Heart left ventricle (tissue), 16 donors: ENCODE measurements at regions not wholly inside any gene's neighbourhood (a gene's known extent, or its start where the extent isn't known, plus 50 kb on each side); places are given as distances from the start of the nearest gene placed in this dataset.

Source experiments
- ATAC-seq, 4 donors: fragments of 200-7000 bp; cut with Tn5 transposase; one replicate each; pipeline ENCODE4 v1.9.1; 2020 to 2022; ENCODE audit warnings: moderate library complexity in 4 of 4, mild to moderate bottlenecking in 3 of 4, moderate number of reproducible peaks in 1 of 4
- DNase-seq, 5 donors: peaks; one replicate each; pipeline ENCODE4 v3.0.0-alpha.2; 2020
- H3K27ac ChIP-seq, 12 donors: fragments of 200-600 bp; sonication (generic) in 4 of 12; one replicate each; pipeline versions ENCODE4 v1.5.0 to v1.8.0; 2016 to 2022; ENCODE audit warnings: mild to moderate bottlenecking in 2 of 12
- H3K27me3 ChIP-seq, 9 donors: fragments of 200-600 bp; sonication (generic) in 2 of 9; one replicate each; pipeline versions ENCODE4 v1.5.1 to v1.8.0; 2016 to 2022; ENCODE audit warnings: mild to moderate bottlenecking in 3 of 9
- H3K36me3 ChIP-seq, 9 donors: fragments of 200-600 bp; sonication (generic) in 2 of 9; one replicate each; pipeline versions ENCODE4 v1.5.0 to v1.8.0; 2018 to 2022; ENCODE audit warnings: mild to moderate bottlenecking in 2 of 9
- H3K4me1 ChIP-seq, 12 donors: fragments of 200-600 bp; sonication (generic) in 4 of 12; one replicate each; pipeline versions ENCODE4 v1.5.0 to v1.8.0; 2016 to 2022; ENCODE audit warnings: mild to moderate bottlenecking in 3 of 12
- H3K4me3 ChIP-seq, 12 donors: fragments of 200-600 bp; sonication (generic) in 4 of 12; one replicate each; pipeline versions ENCODE4 v1.5.0 to v1.8.0; 2017 to 2022; ENCODE audit warnings: mild to moderate bottlenecking in 9 of 12, moderate library complexity in 4 of 12
- H3K9me3 ChIP-seq, 12 donors: fragments of 200-600 bp; sonication (generic) in 4 of 12; one replicate each; pipeline versions ENCODE4 v1.5.0 to v1.8.0; 2016 to 2022; ENCODE audit warnings: mild to moderate bottlenecking in 1 of 12
- CTCF ChIP-seq, 12 donors: fragments of 200-600 bp; sonication (generic) in 4 of 12; IDR thresholded peaks; one replicate each; pipeline versions ENCODE4 v1.5.0 to v1.8.0; 2018 to 2022; ENCODE audit warnings: antibody characterized with exemption in 12 of 12, mild to moderate bottlenecking in 5 of 12
- POLR2A ChIP-seq, 2 donors: fragments of 450-650 bp; IDR thresholded peaks; one replicate each; pipeline ENCODE4 v1.6.1; 2017; ENCODE audit warnings: antibody characterized with exemption in 2 of 2, mild to moderate bottlenecking in 2 of 2, moderate library complexity in 2 of 2
- WGBS, 4 donors: extraction: QIAGEN DNeasy Blood & Tissue Kit in 2 of 4; methylation state at CpG; one replicate each; pipeline versions ENCODE4 v1.1.5 to v1.1.7; 2013 to 2018; 5-methylcytosine and 5-hydroxymethylcytosine counted together
- intact Hi-C, 10 donors: fragments of 100-400 bp; cut with DNase I; formaldehyde crosslinking; loops; one replicate each; pipeline versions ENCODE4 v1.11.1 to v1.14.2; 2022
- donor health status: ischemic (EF 13 %, LVEDD 7.1; RV severe dilation, severe dysfunction).
- donor health status: healthy with polysubstance abuse.
- donor health status: DM: no; HTN: yes; CAD: no.
- donor health status: DM: no; HTN: no; CAD: no.
- donor health status: ischemic (EF 25% LVEDD 6.9; RV normal size, moderate dysfunction).
- donor health status: ischemic (EF 25% LVEDD 5.7; RV mildly dilated, moderate dysfunction).
- donor health status: healthy.
- donor health status: DM: yes; HTN: yes; CAD: no.
- donor health status: ischemic (EF 35%, LVEDD 5.7; RV mildly dilated, moderate dysfunction).
- donor health status: nonischemic (EF 11% LVEDD 7.7; RV severe dilation, severe dysfunction).
- donor health status: DM: yes; HTN: yes; CAD: no.
- donor health status: PGD.
- donor health status: ischemic (EF 29% LVEDD 5.4; RV normal size, mild dysfunction).
- donor health status: nonischemic (EF 23%, LVEDD 6.1; RV moderate dilation, normal function).

DNA sequence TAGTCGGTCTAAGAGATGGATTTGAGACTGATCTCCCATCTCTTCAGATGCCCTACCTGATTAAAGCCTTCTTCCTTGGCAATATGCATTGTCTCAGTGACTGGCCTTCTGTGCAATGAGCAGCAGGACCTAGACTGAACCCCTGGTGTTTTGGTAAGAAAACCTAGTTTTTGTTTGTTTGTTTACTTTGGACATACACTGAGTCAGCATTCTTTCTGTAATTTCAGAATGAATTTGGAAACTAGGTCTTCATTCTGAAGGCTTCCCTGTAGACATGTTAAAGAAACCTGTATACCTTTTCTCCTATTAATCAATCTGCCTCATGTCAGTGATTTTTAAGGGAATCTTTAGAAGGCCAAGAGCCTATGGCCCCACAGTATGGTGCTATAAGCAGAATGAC lies 597.5 kb upstream of the HTR2C start:
- peaks cover 0 to 15% (median 0%) of the 10 kb centered on the region in 9 donors for H3K27me3 ChIP-seq
- no peaks in the 10 kb centered on the region for H3K4me1 ChIP-seq
- no peaks in the 10 kb centered on the region for H3K36me3 ChIP-seq
- H3K9me3 ChIP-seq, result no peaks in the 10 kb centered on the region
- H3K27ac ChIP-seq, result no peak overlapping the region
- no peak overlapping the region for H3K4me3 ChIP-seq
- 83 to 90% (median 88%) methylated on average over 1 of the region's 1 CpG for WGBS, 4 donors
- no peak for ATAC-seq
- DNase-seq, result no peak
- intact Hi-C loops, result no loop called here
- TF ChIP-seq CTCF (IDR thresholded peaks at IDR 0.05), result no peak
- TF ChIP-seq POLR2A (IDR thresholded peaks at IDR 0.05), result no peak

GRCh38 chrX:113982766-113983165 lies 601.1 kb upstream of the HTR2C start:
- WGBS, 4 donors, result 70 to 76% (median 73%) methylated on average over 4 of the region's 4 CpGs
- H3K36me3 ChIP-seq, result no peaks in the 10 kb centered on the region
- intact Hi-C loops, result no loop called here

DNA sequence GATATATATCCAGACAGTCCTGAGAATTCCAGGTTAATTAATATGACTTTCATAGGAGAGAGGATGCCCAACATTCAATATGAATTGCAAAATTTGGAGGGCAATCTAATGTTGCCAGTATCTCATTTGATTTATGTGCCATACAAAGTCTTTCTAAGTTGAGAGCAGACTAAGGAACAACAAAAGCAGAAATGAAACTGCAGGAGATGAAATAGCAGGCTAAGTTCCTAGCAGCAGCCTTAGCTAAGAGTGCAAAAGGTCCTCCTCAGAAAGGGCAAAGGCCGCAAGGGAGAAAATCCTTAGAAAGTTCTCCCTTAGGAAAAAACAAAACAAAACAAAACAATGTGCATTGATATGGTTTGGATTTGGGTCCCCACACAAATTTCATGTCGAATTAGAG lies 602.9 kb upstream of the HTR2C start:
- H3K27ac ChIP-seq, result no peak overlapping the region
- no peak overlapping the region for H3K4me3 ChIP-seq
- TF ChIP-seq CTCF (IDR thresholded peaks at IDR 0.05) (no peak), POLR2A (IDR thresholded peaks at IDR 0.05) (no peak)
- 68 to 85% (median 75%) methylated on average over 2 of the region's 2 CpGs for WGBS, 4 donors
- H3K4me1 ChIP-seq, result no peaks in the 10 kb centered on the region
- H3K36me3 ChIP-seq, result no peaks in the 10 kb centered on the region
- peaks cover 0 to 12% (median 0%) of the 10 kb centered on the region in 9 donors for H3K27me3 ChIP-seq
- ATAC-seq (no peak), DNase-seq (no peak)
- H3K9me3 ChIP-seq, result no peaks in the 10 kb centered on the region
- intact Hi-C loops, result no loop called here

More at GRCh38 chrX:113982766-113983165, 601.1 kb upstream of the HTR2C start:
- Histone ChIP-seq H3K9me3 (no peaks in the 10 kb centered on the region), H3K4me3 (no peak overlapping the region), H3K4me1 (no peaks in the 10 kb centered on the region), H3K27me3 (peaks cover 0 to 18% (median 0%) of the 10 kb centered on the region in 9 donors), H3K27ac (no peak overlapping the region)
- ATAC-seq, result no peak
- no peak for DNase-seq
- no peak for TF ChIP-seq CTCF (IDR thresholded peaks at IDR 0.05)
- no peak for TF ChIP-seq POLR2A (IDR thresholded peaks at IDR 0.05)

- H3K9me3 ChIP-seq, result no peaks in the 10 kb centered on the region
- H3K27me3 ChIP-seq, result peaks cover 0 to 9% (median 0%) of the 10 kb centered on the region in 9 donors
- WGBS, 4 donors, result 62 to 79% (median 71%) methylated on average over 1 of the region's 1 CpG
- H3K27ac ChIP-seq, result no peak overlapping the region
- TF ChIP-seq CTCF (IDR thresholded peaks at IDR 0.05) (no peak), POLR2A (IDR thresholded peaks at IDR 0.05) (no peak)
- no peak for ATAC-seq
- intact Hi-C loops, result no loop called here
- no peak for DNase-seq
- H3K36me3 ChIP-seq, result no peaks in the 10 kb centered on the region
- no peaks in the 10 kb centered on the region for H3K4me1 ChIP-seq
- no peak overlapping the region for H3K4me3 ChIP-seq
Observed at GRCh38 chrX:113977887-113978286, 606.0 kb upstream of the HTR2C start.
